HFFc6 (cell line): ENCODE measurements at regions not wholly inside any gene's neighbourhood (a gene's known extent, or its start where the extent isn't known, plus 50 kb on each side); places are given as distances from the start of the nearest gene placed in this dataset.

Experiments
- DNase-seq: peaks from one replicate; pipeline ENCODE4 v3.0.0-alpha.2; 2018
- H3K27ac Mint-ChIP-seq: 2 replicates; pipeline ENCODE4 v1.8.0; 2020; ENCODE audit warnings: mild to moderate bottlenecking, mixed read lengths
- H3K27me3 Mint-ChIP-seq: 2 replicates; pipeline ENCODE4 v1.8.0; 2021; ENCODE audit warnings: mild to moderate bottlenecking, moderate library complexity, mixed read lengths; ENCODE audit not compliant: insufficient read depth
- H3K36me3 Mint-ChIP-seq: 2 replicates; pipeline ENCODE4 v1.8.0; 2021; ENCODE audit warnings: low read depth, mixed read lengths
- H3K4me1 Mint-ChIP-seq: 2 replicates; pipeline ENCODE4 v1.8.0; 2020; ENCODE audit warnings: low read depth, mixed read lengths
- H3K4me3 Mint-ChIP-seq: 2 replicates; pipeline ENCODE4 v1.8.0; 2020; ENCODE audit warnings: mild to moderate bottlenecking, moderate library complexity, mixed read lengths
- H3K9me3 Mint-ChIP-seq: 2 replicates; pipeline ENCODE4 v1.8.0; 2020; ENCODE audit warnings: mild to moderate bottlenecking, mixed read lengths
- TF ChIP-seq, protein P1 (sequence below): fragments of 200-600 bp; sonication (generic); IDR thresholded peaks from 2 replicates; pipeline ENCODE4 v1.5.0; 2021; ENCODE audit warnings: antibody characterized with exemption, mild to moderate bottlenecking

DNA sequence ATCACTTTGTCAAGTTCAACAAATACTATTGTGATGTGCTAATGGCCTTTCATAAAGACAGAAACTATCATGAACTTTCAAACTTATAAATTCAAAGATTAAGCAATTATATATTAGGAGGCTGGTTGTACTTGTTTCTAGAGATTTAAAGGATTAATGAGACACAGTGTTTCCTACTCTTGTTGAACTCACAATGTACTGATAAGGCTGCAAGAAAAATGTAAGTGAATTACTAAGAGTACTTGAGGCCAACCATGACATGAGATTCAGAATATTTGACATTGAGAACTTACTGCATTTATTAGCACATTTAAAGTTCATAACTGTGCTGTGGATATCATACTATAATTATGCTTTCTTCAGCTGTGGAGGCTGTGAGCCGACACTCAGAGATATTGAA, 1210.5 kb upstream of the SORCS1 start:
- TF ChIP-seq, protein P1, sequence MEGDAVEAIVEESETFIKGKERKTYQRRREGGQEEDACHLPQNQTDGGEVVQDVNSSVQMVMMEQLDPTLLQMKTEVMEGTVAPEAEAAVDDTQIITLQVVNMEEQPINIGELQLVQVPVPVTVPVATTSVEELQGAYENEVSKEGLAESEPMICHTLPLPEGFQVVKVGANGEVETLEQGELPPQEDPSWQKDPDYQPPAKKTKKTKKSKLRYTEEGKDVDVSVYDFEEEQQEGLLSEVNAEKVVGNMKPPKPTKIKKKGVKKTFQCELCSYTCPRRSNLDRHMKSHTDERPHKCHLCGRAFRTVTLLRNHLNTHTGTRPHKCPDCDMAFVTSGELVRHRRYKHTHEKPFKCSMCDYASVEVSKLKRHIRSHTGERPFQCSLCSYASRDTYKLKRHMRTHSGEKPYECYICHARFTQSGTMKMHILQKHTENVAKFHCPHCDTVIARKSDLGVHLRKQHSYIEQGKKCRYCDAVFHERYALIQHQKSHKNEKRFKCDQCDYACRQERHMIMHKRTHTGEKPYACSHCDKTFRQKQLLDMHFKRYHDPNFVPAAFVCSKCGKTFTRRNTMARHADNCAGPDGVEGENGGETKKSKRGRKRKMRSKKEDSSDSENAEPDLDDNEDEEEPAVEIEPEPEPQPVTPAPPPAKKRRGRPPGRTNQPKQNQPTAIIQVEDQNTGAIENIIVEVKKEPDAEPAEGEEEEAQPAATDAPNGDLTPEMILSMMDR, result no peak
- no peak overlapping the region for H3K4me3 Mint-ChIP-seq
- H3K9me3 Mint-ChIP-seq, result peaks cover 37% of the 10 kb centered on the region
- DNase-seq, result no peak
- no peak overlapping the region for H3K27ac Mint-ChIP-seq
- no peaks in the 10 kb centered on the region for H3K4me1 Mint-ChIP-seq
- H3K27me3 Mint-ChIP-seq, result no peaks in the 10 kb centered on the region
- H3K36me3 Mint-ChIP-seq, result no peaks in the 10 kb centered on the region

GRCh38 chr10:108365541-108365940, 1201.0 kb upstream of the SORCS1 start:
- H3K36me3 Mint-ChIP-seq, result no peaks in the 10 kb centered on the region
- no peaks in the 10 kb centered on the region; the same call in 1 of the 2 replicates for H3K27me3 Mint-ChIP-seq
- TF ChIP-seq, protein P1, result no peak
- peaks cover 3% of the 10 kb centered on the region; the same call in 1 of the 2 replicates for H3K9me3 Mint-ChIP-seq
- no peak overlapping the region for H3K27ac Mint-ChIP-seq
- no peak for DNase-seq
- no peak overlapping the region for H3K4me3 Mint-ChIP-seq
- H3K4me1 Mint-ChIP-seq, result no peaks in the 10 kb centered on the region

- TF ChIP-seq, protein P1, result no peak
- peaks cover 3% of the 10 kb centered on the region; the same call in 1 of the 2 replicates for H3K9me3 Mint-ChIP-seq
- H3K27me3 Mint-ChIP-seq, result no peaks in the 10 kb centered on the region; the same call in 1 of the 2 replicates
Observed at GRCh38 chr10:108363576-108363975, 1199.1 kb upstream of the SORCS1 start.

DNA sequence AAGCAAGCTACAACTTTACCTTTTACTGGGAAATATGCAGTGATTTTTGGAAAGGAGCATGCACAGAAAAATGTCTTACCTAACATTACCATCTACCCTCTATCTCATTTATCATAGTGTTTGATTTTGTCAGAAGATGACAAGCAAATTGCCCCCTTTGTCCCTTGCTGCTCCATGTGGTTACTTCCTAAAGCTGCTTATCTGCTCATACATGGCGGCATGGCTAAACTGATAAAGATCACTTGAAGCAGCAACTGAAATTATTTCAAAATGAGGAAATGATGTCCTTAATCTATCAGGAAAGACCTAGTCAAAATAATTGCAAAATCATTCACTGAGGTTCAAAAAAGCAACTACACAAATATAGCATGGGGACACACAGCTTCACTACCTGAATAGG, 1198.5 kb upstream of the SORCS1 start:
- DNase-seq, result no peak
- Mint-ChIP-seq H3K27ac (no peak overlapping the region), H3K9me3 (peaks cover under 1% of the 10 kb centered on the region; the same call in 1 of the 2 replicates), H3K36me3 (no peaks in the 10 kb centered on the region), H3K27me3 (no peaks in the 10 kb centered on the region; the same call in 1 of the 2 replicates), H3K4me1 (peaks cover 15% of the 10 kb centered on the region; the same call in 1 of the 2 replicates), H3K4me3 (no peak overlapping the region)
- TF ChIP-seq, protein P1, result no peak

More at GRCh38 chr10:108363576-108363975, 1199.1 kb upstream of the SORCS1 start:
- DNase-seq, result no peak
- no peak overlapping the region for H3K4me3 Mint-ChIP-seq
- peaks cover 12% of the 10 kb centered on the region; the same call in 1 of the 2 replicates for H3K4me1 Mint-ChIP-seq
- no peak overlapping the region for H3K27ac Mint-ChIP-seq
- H3K36me3 Mint-ChIP-seq, result no peaks in the 10 kb centered on the region

DNA sequence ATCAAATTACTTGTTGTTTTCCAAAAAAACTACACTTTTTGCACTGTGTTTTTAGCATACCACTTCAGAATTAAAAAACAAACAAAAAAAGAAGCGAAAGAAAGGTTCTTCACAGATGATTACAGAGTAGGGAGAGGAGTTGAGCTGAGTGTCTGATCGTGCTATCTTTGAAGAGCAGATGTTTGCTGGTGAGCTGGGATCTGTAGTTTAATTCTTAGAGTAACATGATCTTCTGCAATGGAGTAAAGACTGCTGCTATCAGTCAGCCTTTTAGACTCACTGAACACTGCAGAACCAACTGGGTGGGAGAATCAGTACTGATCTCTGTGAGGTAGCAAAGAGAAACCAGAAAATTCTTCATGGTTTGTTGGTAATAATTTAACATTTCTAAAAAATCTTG, 1197.8 kb upstream of the SORCS1 start:
- H3K27me3 Mint-ChIP-seq, result no peaks in the 10 kb centered on the region; the same call in 1 of the 2 replicates
- H3K4me1 Mint-ChIP-seq, result peaks cover 15% of the 10 kb centered on the region; the same call in 1 of the 2 replicates

More for the DNA sequence above, 1197.8 kb upstream of the SORCS1 start:
- no peaks in the 10 kb centered on the region for H3K36me3 Mint-ChIP-seq
- DNase-seq, result no peak
- no peak overlapping the region for H3K27ac Mint-ChIP-seq
- no peak overlapping the region for H3K4me3 Mint-ChIP-seq
- TF ChIP-seq, protein P1, result no peak
- H3K9me3 Mint-ChIP-seq, result peaks cover under 1% of the 10 kb centered on the region; the same call in 1 of the 2 replicates
